ENCODE measurements at regions not wholly inside any gene's neighbourhood (a gene's known extent, or its start where the extent isn't known, plus 50 kb on each side); places are given as distances from the start of the nearest gene placed in this dataset.

DNA sequence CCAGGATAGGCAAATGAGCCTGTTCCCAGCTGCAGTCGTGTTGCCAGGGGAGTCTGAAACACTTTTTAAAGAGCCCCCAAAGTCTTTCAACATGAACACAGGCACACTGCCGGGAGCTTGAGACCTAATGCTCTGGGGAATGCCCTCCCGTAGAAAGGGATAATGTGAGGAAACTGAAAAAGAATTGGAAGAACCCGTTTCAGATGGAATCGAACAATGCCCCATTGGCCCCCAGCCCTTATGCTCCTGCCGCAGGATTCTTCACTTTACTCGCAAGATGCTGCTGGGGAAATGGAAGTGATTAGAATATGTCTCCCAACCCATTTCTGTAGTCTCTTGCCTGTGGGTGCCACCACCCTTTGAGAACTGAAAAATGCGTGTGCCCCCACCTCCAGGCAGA, 136.3 kb upstream of the GATA6 start:
- TF ChIP-seq, protein P1, sequence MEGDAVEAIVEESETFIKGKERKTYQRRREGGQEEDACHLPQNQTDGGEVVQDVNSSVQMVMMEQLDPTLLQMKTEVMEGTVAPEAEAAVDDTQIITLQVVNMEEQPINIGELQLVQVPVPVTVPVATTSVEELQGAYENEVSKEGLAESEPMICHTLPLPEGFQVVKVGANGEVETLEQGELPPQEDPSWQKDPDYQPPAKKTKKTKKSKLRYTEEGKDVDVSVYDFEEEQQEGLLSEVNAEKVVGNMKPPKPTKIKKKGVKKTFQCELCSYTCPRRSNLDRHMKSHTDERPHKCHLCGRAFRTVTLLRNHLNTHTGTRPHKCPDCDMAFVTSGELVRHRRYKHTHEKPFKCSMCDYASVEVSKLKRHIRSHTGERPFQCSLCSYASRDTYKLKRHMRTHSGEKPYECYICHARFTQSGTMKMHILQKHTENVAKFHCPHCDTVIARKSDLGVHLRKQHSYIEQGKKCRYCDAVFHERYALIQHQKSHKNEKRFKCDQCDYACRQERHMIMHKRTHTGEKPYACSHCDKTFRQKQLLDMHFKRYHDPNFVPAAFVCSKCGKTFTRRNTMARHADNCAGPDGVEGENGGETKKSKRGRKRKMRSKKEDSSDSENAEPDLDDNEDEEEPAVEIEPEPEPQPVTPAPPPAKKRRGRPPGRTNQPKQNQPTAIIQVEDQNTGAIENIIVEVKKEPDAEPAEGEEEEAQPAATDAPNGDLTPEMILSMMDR (IDR thresholded peaks at IDR 0.05; ENCODE audit: low read depth, low read length, missing control alignments) = no peak
- no peak for DNase-seq (ENCODE audit: low read depth)
- no peak overlapping the region for H3K4me3 ChIP-seq (ENCODE audit: low read depth, low read length)

DNA sequence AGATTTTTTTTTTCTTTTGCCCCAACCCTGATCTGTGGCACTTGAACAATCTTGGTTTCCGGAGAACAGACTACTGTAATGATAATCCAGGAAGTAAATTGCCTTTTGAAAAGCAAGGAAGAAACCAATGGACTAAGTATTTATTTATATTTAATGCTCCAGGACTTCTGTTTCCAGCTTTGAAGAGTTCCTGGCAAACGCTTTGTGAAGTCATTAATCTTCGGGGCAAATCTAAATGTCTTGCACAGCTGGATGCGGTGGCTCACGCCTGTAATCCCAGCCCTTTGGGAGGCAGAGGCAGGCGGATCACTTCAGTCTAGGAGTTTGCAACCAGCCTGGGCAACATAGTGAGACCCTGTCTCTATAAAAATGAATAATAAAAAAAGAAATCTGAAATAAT, 135.1 kb upstream of the GATA6 start:
- DNase-seq (ENCODE audit: low read depth) = no peak
- TF ChIP-seq, protein P1 (IDR thresholded peaks at IDR 0.05; ENCODE audit: low read depth, low read length, missing control alignments) = no peak
- H3K4me3 ChIP-seq (ENCODE audit: low read depth, low read length) = no peak overlapping the region

DNA sequence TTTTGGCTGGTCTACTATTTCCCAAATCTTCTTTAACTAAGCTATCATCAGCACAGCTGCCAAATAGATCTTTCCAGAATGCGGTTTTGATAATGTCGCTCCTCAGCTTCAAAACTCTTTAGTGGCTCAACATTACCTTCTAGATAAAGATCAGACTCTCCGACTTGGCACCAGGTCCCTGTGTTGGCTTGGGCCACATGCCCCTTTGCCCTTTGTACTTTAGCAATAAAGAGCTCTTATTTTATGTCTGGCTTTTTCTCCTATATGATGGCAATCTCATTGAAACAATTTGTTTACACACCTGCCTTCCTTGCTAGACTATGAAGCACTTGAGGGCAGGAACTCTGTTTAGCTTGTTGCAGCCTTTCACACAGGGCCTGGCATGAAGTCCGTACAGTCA, 128.9 kb upstream of the GATA6 start:
- DNase-seq (ENCODE audit: low read depth) = no peak
- TF ChIP-seq, protein P1 (IDR thresholded peaks at IDR 0.05; ENCODE audit: low read depth, low read length, missing control alignments) = no peak
- no peak overlapping the region for H3K4me3 ChIP-seq (ENCODE audit: low read depth, low read length)

DNA sequence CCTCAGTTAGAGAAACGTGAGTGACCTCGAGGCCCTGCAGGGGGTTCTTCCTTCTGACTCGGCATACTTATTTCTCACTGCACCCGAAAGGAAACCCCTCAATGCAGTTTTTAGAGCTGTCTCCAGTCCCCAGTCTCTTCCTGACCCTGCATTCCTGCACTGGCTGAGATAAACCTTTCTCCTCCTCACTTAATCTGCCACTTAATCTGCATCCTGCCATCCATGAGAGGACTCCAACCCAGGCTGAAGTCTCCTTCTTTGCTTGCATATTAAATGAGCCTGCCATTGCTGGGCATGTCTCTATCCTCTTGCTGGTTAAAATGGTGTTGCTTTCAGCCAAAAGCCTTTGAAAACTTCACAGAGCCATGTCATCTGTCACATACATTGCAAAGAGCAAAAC, 125.6 kb upstream of the GATA6 start:
- DNase-seq (ENCODE audit: low read depth) = no peak
- TF ChIP-seq, protein P1 (IDR thresholded peaks at IDR 0.05; ENCODE audit: low read depth, low read length, missing control alignments) = no peak
- H3K4me3 ChIP-seq (ENCODE audit: low read depth, low read length) = no peak overlapping the region

DNA sequence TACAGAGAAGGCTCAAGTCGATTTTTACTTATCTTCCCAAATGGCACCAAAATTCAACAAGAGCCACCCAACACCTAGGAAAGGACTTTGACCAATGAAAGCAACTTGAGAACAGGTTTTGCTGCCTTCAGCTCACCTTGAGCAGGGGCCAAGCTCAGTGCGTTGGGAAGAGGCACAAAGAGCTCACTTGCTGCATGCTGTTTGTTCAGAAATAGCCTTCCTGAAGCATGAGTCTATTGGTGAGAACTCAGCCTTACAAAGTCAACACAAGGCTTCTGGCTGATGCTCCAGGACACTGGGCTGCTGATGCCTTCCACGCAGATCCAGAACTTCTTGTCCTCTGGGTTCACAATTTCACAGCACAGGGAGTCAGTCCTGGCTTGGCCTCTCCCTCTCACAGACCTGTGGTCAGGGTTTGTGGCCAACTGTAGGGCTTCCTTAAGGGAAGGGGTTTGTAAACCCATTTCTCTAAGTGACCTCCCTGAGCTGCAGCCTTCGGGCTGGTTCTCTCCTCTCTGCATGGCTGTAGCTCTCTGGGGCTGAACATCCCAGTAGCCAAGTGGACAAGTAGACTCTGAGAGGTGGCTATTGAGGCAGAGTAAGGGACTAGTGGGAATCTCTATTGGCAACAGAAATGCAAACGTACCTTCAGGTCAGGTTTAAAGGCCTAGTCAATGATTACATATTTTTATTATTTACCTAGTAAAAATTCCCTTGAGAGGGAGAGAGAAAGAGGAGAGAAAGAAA, 124.7 kb upstream of the GATA6 start:
- DNase-seq (ENCODE audit: low read depth) = no peak
- TF ChIP-seq, protein P1 (IDR thresholded peaks at IDR 0.05; ENCODE audit: low read depth, low read length, missing control alignments) = no peak
- no peak overlapping the region for H3K4me3 ChIP-seq (ENCODE audit: low read depth, low read length)

DNA sequence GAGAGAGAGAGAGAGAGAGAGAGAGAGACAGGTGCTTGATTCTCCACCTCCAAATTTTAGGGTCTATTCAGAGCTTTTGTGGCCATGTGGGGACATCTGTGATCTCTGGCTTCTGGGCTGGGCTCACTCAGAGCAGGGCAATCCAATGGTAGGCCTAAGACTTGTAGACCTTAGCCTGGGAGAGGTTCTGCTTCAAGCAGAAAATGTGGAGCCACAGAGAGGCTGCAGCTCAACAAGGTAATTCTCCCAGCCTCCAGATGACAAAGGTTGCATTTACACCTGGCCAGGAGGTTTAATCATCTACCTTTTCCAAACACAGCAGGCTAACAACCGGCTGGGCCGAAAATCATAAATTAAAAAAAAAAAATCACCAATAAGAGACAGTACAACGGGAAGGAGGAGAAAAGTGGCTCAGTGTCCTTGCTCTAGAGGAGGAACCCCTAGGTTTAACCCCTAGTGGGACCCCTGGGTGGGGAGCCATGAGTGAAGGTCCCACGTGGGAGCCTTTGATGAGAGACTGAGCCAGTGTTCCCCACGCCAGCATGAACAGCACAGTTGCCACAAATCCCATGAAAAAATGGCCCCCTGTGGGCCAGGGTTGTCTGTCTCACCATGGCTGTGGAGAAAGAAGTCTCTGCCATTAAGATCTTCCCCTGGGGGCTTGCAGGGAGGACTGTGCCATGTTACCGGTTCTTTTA, 124.0 kb upstream of the GATA6 start:
- TF ChIP-seq, protein P1 (IDR thresholded peaks at IDR 0.05; ENCODE audit: low read depth, low read length, missing control alignments) = no peak
- no peak overlapping the region for H3K4me3 ChIP-seq (ENCODE audit: low read depth, low read length)
- no peak for DNase-seq (ENCODE audit: low read depth)
